ENCODE measurements at regions not wholly inside any gene's neighbourhood (a gene's known extent, or its start where the extent isn't known, plus 50 kb on each side); places are given as distances from the start of the nearest gene placed in this dataset.

GRCh38 chr20:60541991-60542390 is 583.8 kb downstream of the CDH26 start:
- no peak for DNase-seq (ENCODE audit: low read depth)
- H3K4me3 ChIP-seq (ENCODE audit: low read depth, low read length), result no peak overlapping the region
- no peak for TF ChIP-seq CTCF (IDR thresholded peaks at IDR 0.05; ENCODE audit: control insufficient read depth, extremely low read depth, insufficient read depth)

- no peak for TF ChIP-seq CTCF (IDR thresholded peaks at IDR 0.05; ENCODE audit: control insufficient read depth, extremely low read depth, insufficient read depth)
- no peak overlapping the region for H3K4me3 ChIP-seq (ENCODE audit: low read depth, low read length)
- no peak for DNase-seq (ENCODE audit: low read depth)
These were observed 585.4 kb downstream of the CDH26 start for GRCh38 chr20:60543598-60543997.

GRCh38 chr20:60553095-60553494 is 594.9 kb downstream of the CDH26 start:
- no peak for DNase-seq (ENCODE audit: low read depth)
- H3K4me3 ChIP-seq (ENCODE audit: low read depth, low read length), result no peak overlapping the region
- TF ChIP-seq CTCF (IDR thresholded peaks at IDR 0.05; ENCODE audit: control insufficient read depth, extremely low read depth, insufficient read depth), result no peak

- no peak for DNase-seq (ENCODE audit: low read depth)
- no peak overlapping the region for H3K4me3 ChIP-seq (ENCODE audit: low read depth, low read length)
- no peak for TF ChIP-seq CTCF (IDR thresholded peaks at IDR 0.05; ENCODE audit: control insufficient read depth, extremely low read depth, insufficient read depth)
These were observed 600.3 kb downstream of the CDH26 start for GRCh38 chr20:60558486-60558885.

- TF ChIP-seq CTCF (IDR thresholded peaks at IDR 0.05; ENCODE audit: control insufficient read depth, extremely low read depth, insufficient read depth), result no peak
- H3K4me3 ChIP-seq (ENCODE audit: low read depth, low read length), result no peak overlapping the region
- DNase-seq (ENCODE audit: low read depth), result no peak
These were observed 601.2 kb downstream of the CDH26 start for GRCh38 chr20:60559462-60559861.

GRCh38 chr20:60561052-60561451 is 602.8 kb downstream of the CDH26 start:
- TF ChIP-seq CTCF (IDR thresholded peaks at IDR 0.05; ENCODE audit: control insufficient read depth, extremely low read depth, insufficient read depth), result no peak
- H3K4me3 ChIP-seq (ENCODE audit: low read depth, low read length), result no peak overlapping the region
- no peak for DNase-seq (ENCODE audit: low read depth)

- TF ChIP-seq CTCF (IDR thresholded peaks at IDR 0.05; ENCODE audit: control insufficient read depth, extremely low read depth, insufficient read depth), result no peak
- DNase-seq (ENCODE audit: low read depth), result no peak
- no peak overlapping the region for H3K4me3 ChIP-seq (ENCODE audit: low read depth, low read length)
These were observed 606.9 kb downstream of the CDH26 start for GRCh38 chr20:60565083-60565482.
